IMR-90 (cell line): ENCODE measurements at regions not wholly inside any gene's neighbourhood (a gene's known extent, or its start where the extent isn't known, plus 50 kb on each side); places are given as distances from the start of the nearest gene placed in this dataset.

Experiments used
- ATAC-seq: fragments of 200-7000 bp; cut with Tn5 transposase; 2 replicates; pipeline ENCODE4 v1.9.1; 2020; ENCODE audit warnings: low read depth, mild to moderate bottlenecking, moderate library complexity
- BruUV-seq: library from RNA; stranded (reverse); fragments of 400-500 nt; replicated peaks from 2 replicates; lab custom pipeline; 2021; lab: Mats Ljungman, UMichigan
- CTCF ChIA-PET: fragments of 300-600 bp; formaldehyde crosslinking; extraction: SDS; loops from one replicate; lab custom pipeline; 2021; ENCODE audit warnings: antibody characterized with exemption; lab: Yijun Ruan, JAX
- POLR2A ChIA-PET: fragments of 300-600 bp; sonication (Branson Sonifier 250); formaldehyde crosslinking; loops from one replicate; lab custom pipeline; 2022; ENCODE audit warnings: antibody characterized with exemption; ENCODE audit not compliant: unreplicated experiment; lab: Charles Lee
- DNase-seq: peaks from one replicate; pipeline ENCODE4 v3.0.0; 2013
- H2AFZ ChIP-seq: replicated peaks from 2 replicates; pipeline ENCODE3; 2013; ENCODE audit warnings: low read length, mild to moderate bottlenecking; ENCODE audit not compliant: poor library complexity
- H2AK5ac ChIP-seq: 2 replicates; pipeline ENCODE4 v1.6.1; 2013; ENCODE audit warnings: low read depth, low read length, inconsistent platforms
- H2AK9ac ChIP-seq: replicated peaks from 2 replicates; pipeline ENCODE3; 2013; ENCODE audit warnings: mild to moderate bottlenecking, low read depth, low read length, moderate library complexity; ENCODE audit not compliant: poor library complexity
- H2BK120ac ChIP-seq: 2 replicates; pipeline ENCODE4 v1.6.1; 2013; ENCODE audit warnings: low read depth, low read length, inconsistent platforms
- H2BK15ac ChIP-seq: 3 replicates; pipeline ENCODE4 v1.6.1; 2013; ENCODE audit warnings: low read depth, low read length, inconsistent platforms
- H2BK20ac ChIP-seq: 2 replicates; pipeline ENCODE4 v1.6.1; 2013; ENCODE audit warnings: low read depth, mild to moderate bottlenecking, inconsistent platforms, low read length, moderate library complexity
- H2BK5ac ChIP-seq: 2 replicates; pipeline ENCODE4 v1.6.1; 2013; ENCODE audit warnings: mild to moderate bottlenecking, low read depth, low read length, inconsistent platforms; ENCODE audit not compliant: poor library complexity, severe bottlenecking
- H3K14ac ChIP-seq: replicated peaks from 2 replicates; pipeline ENCODE4 v1.6.1; 2013; ENCODE audit warnings: low read depth, low read length, inconsistent platforms
- H3K18ac ChIP-seq: 2 replicates; pipeline ENCODE4 v1.6.1; 2013; ENCODE audit warnings: low read depth, low read length, control low read depth
- H3K23ac ChIP-seq: 2 replicates; pipeline ENCODE4 v1.6.1; 2013; ENCODE audit warnings: low read depth, low read length, inconsistent platforms
- H3K27ac ChIP-seq: 2 replicates; pipeline ENCODE4 v1.5.1; 2013; ENCODE audit warnings: mild to moderate bottlenecking, control low read depth, low read length; ENCODE audit not compliant: insufficient read depth
- H3K27me3 ChIP-seq: 2 replicates; pipeline ENCODE4 v1.6.1; 2013; ENCODE audit warnings: low read length; ENCODE audit not compliant: control insufficient read depth, insufficient read depth
- H3K36me3 ChIP-seq: 2 replicates; pipeline ENCODE4 v1.6.1; 2013; ENCODE audit warnings: low read length, mixed read lengths; ENCODE audit not compliant: control insufficient read depth, insufficient read depth
- H3K4ac ChIP-seq: 2 replicates; pipeline ENCODE4 v1.6.1; 2013; ENCODE audit warnings: low read depth, low read length, inconsistent platforms
- H3K4me1 ChIP-seq: 2 replicates; pipeline ENCODE4 v1.6.1; 2013; ENCODE audit warnings: low read length, mixed read lengths; ENCODE audit not compliant: control insufficient read depth, insufficient read depth
- H3K4me2 ChIP-seq: 2 replicates; pipeline ENCODE4 v1.6.1; 2013; ENCODE audit warnings: low read depth, mild to moderate bottlenecking, control low read depth, low read length, moderate library complexity
- H3K4me3 ChIP-seq: 2 replicates; pipeline ENCODE4 v1.5.1; 2013; ENCODE audit warnings: low read depth, mild to moderate bottlenecking, control low read depth, low read length, moderate library complexity; ENCODE audit not compliant: insufficient read depth
- H3K56ac ChIP-seq: 2 replicates; pipeline ENCODE4 v1.6.1; 2013; ENCODE audit warnings: low read length, inconsistent platforms; ENCODE audit not compliant: insufficient read depth; ENCODE audit errors: extremely low read depth
- H3K79me1 ChIP-seq, 2 experiments: 2 replicates each; pipeline ENCODE4 v1.6.1; 2013; ENCODE audit warnings: low read length in 2 of 2, inconsistent platforms in 1 of 2, low read depth in 1 of 2
- H3K9ac ChIP-seq: 2 replicates; pipeline ENCODE4 v1.6.1; 2013; ENCODE audit warnings: low read depth, low read length, control low read depth
- H3K9me1 ChIP-seq: 2 replicates; pipeline ENCODE4 v1.6.1; 2013; ENCODE audit warnings: low read length, inconsistent platforms; ENCODE audit not compliant: insufficient read depth
- H3K9me3 ChIP-seq: 2 replicates; pipeline ENCODE4 v1.6.1; 2013; ENCODE audit warnings: low read length; ENCODE audit not compliant: control insufficient read depth, insufficient read depth
- H4K20me1 ChIP-seq: 2 replicates; pipeline ENCODE4 v1.6.1; 2013; ENCODE audit warnings: low read length, inconsistent platforms; ENCODE audit not compliant: insufficient read depth
- H4K5ac ChIP-seq: 2 replicates; pipeline ENCODE4 v1.6.1; 2013; ENCODE audit warnings: mild to moderate bottlenecking, low read depth, low read length, control low read depth
- H4K8ac ChIP-seq, 2 experiments: 2 replicates each; pipeline ENCODE4 v1.6.1; 2013; ENCODE audit warnings: low read depth in 2 of 2, low read length in 2 of 2, control low read depth in 1 of 2, inconsistent platforms in 1 of 2
- H4K91ac ChIP-seq: 2 replicates; pipeline ENCODE4 v1.6.1; 2013; ENCODE audit warnings: low read depth, low read length, inconsistent platforms; ENCODE audit not compliant: insufficient read depth
- CEBPB ChIP-seq: IDR thresholded peaks from 2 replicates; pipeline ENCODE4 v1.6.1; 2012; ENCODE audit warnings: low read depth, low read length, improper control_type of control experiment
- FOS ChIP-seq: fragments of 150-350 bp; IDR thresholded peaks from 2 replicates; pipeline ENCODE4 v1.6.1; 2016; ENCODE audit warnings: low read depth, low read length
- MAFK ChIP-seq: IDR thresholded peaks from 2 replicates; pipeline ENCODE4 v1.6.1; 2012; ENCODE audit warnings: low read depth, low read length, improper control_type of control experiment
- MXI1 ChIP-seq: IDR thresholded peaks from 2 replicates; pipeline ENCODE4 v1.6.1; 2012; ENCODE audit warnings: low read depth, mild to moderate bottlenecking, low read length, moderate library complexity, borderline replicate concordance
- POLR2A ChIP-seq: IDR thresholded peaks from 2 replicates; pipeline ENCODE4 v1.6.1; 2012; ENCODE audit warnings: mild to moderate bottlenecking, low read depth, low read length
- RAD21 ChIP-seq: IDR thresholded peaks from 2 replicates; pipeline ENCODE4 v1.6.1; 2012; ENCODE audit warnings: low read length, improper control_type of control experiment
- SMC3 ChIP-seq: fragments of 150-350 bp; IDR thresholded peaks from 2 replicates; pipeline ENCODE4 v1.6.1; 2016; ENCODE audit warnings: low read depth, mild to moderate bottlenecking, antibody characterized with exemption, low read length, moderate library complexity
- WGBS, 2 experiments: methylation state at CpG; one replicate each; pipeline versions ENCODE4 v1.1.5 to v1.1.7; 2013; ENCODE audit warnings: missing lambda C conversion rate in 2 of 2; ENCODE audit not compliant: insufficient read length in 1 of 2; ENCODE audit errors: extremely low coverage in 2 of 2; 5-methylcytosine and 5-hydroxymethylcytosine counted together
- dilution Hi-C: fragments of 300-500 bp; cut with HindIII; formaldehyde crosslinking; loops from one replicate; pipeline ENCODE4 v1.14.3; 2018; ENCODE audit warnings: low sequenced_read_pairs; ENCODE audit not compliant: unreplicated experiment
- in situ Hi-C: fragments of 300-500 bp; cut with MboI; formaldehyde crosslinking; loops from 3 replicates; pipeline ENCODE4 v1.14.3; 2019; ENCODE audit warnings: low sequenced_read_pairs, inconsistent platforms, mixed read lengths
- intact Hi-C: fragments of 100-400 bp; cut with micrococcal nuclease; formaldehyde crosslinking; loops from 2 replicates; pipeline ENCODE4 v1.10.0; 2022
- TF ChIP-seq, protein P1 (sequence below): fragments of 150-350 bp; IDR thresholded peaks from 2 replicates; pipeline ENCODE4 v1.6.1; 2017; ENCODE audit warnings: mild to moderate bottlenecking, antibody characterized with exemption, low read length, low read depth

DNA sequence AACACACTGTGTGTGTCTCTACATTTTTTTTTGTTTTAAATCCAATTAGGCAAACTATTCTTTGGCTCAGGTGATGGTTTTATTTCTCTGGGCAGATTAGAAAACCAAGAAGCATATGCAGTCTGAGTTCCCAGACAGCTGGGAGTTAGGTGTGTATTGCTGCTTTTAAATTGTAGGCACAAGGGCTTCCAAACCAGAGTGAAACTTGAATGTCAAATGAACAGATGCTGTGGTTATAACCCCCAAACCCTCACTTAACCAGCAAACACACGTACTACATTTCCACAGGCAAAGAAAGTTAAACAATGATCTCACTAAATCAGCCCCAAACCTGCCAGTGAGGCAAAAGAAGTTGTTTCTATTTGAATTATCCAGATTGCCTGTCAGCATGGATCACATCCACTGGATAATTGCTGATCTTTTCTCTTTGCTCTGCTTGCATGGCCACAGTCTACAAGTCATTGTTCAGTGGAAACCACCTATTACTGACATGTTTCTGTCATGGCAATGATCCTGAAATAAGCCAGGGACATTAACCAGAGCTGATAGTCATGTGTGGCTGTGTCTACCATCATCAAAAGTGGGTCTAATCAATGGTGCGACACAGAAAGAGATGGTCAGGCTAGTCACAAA lies 576.5 kb upstream of the PLXNA2 start:
- WGBS, 2 experiments, result no CpG with 5 or more reads among the region's 2 CpGs
- H3K9ac ChIP-seq, result no peak overlapping the region
- H3K36me3 ChIP-seq, result no peaks in the 10 kb centered on the region
- in situ Hi-C loops, result no loop called here
- no peak overlapping the region for H3K23ac ChIP-seq
- H4K20me1 ChIP-seq, result no peaks in the 10 kb centered on the region
- H4K91ac ChIP-seq, result no peak overlapping the region
- no peak for DNase-seq
- no peaks in the 10 kb centered on the region for H3K4me1 ChIP-seq
- BruUV-seq, result no TSS peak
- no peak overlapping the region for H4K8ac ChIP-seq
- TF ChIP-seq MAFK (no peak), MXI1 (no peak), CEBPB (no peak), FOS (no peak), RAD21 (no peak), SMC3 (no peak), POLR2A (no peak)
- TF ChIP-seq, protein P1, sequence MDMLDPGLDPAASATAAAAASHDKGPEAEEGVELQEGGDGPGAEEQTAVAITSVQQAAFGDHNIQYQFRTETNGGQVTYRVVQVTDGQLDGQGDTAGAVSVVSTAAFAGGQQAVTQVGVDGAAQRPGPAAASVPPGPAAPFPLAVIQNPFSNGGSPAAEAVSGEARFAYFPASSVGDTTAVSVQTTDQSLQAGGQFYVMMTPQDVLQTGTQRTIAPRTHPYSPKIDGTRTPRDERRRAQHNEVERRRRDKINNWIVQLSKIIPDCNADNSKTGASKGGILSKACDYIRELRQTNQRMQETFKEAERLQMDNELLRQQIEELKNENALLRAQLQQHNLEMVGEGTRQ, result no peak
- no peak overlapping the region for H3K56ac ChIP-seq
- ATAC-seq, result no peak
- no peak overlapping the region for H2BK120ac ChIP-seq
- H3K4ac ChIP-seq, result no peak overlapping the region
- H3K27ac ChIP-seq, result no peak overlapping the region
- ChIA-PET POLR2A (no interaction called here), CTCF (no interaction called here)
- dilution Hi-C loops, result no loop called here
- no peak overlapping the region for H3K4me2 ChIP-seq
- H2AFZ ChIP-seq, result no peak overlapping the region
- no peak overlapping the region for H4K5ac ChIP-seq
- H2BK15ac ChIP-seq, result no peak overlapping the region
- no peaks in the 10 kb centered on the region for H3K9me1 ChIP-seq
- intact Hi-C loops, result no loop called here
- H2BK20ac ChIP-seq, result no peak overlapping the region
- peaks cover 12% of the 10 kb centered on the region for H3K9me3 ChIP-seq
- H2BK5ac ChIP-seq, result no peak overlapping the region
- no peaks in the 10 kb centered on the region for H3K79me1 ChIP-seq
- no peak overlapping the region for H3K4me3 ChIP-seq
- no peaks in the 10 kb centered on the region for H3K27me3 ChIP-seq
- H3K14ac ChIP-seq, result no peak overlapping the region
- H3K18ac ChIP-seq, result no peak overlapping the region
- H2AK5ac ChIP-seq, result no peak overlapping the region
- no peak overlapping the region for H2AK9ac ChIP-seq
